ENCODE measurements at regions not wholly inside any gene's neighbourhood (a gene's known extent, or its start where the extent isn't known, plus 50 kb on each side); places are given as distances from the start of the nearest gene placed in this dataset.
A peak's percentile ranks its signal among the peaks of the same experiment; 100 is the strongest.

GRCh38 chr1:229164836-229165735, 105.8 kb upstream of the RAB4A start (continued):
- TF ChIP-seq, protein P1, sequence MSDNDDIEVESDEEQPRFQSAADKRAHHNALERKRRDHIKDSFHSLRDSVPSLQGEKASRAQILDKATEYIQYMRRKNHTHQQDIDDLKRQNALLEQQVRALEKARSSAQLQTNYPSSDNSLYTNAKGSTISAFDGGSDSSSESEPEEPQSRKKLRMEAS (IDR thresholded peaks at IDR 0.05) = peak; percentile 29; the same call in 1 of the 2 replicates
- TF ChIP-seq ZNF253 (CRISPR knock-in tag; IDR thresholded peaks at IDR 0.05; ENCODE audit: borderline replicate concordance) (no peak), ATAD3A (CRISPR knock-in tag; IDR thresholded peaks at IDR 0.05) (no peak), ZNF317 (CRISPR knock-in tag; IDR thresholded peaks at IDR 0.05) (no peak), ZBTB21 (CRISPR knock-in tag; IDR thresholded peaks at IDR 0.05) (0 out of 2 replicates have a peak, but pooled peaks have one; percentile 37), NR2F6 (IDR thresholded peaks at IDR 0.05) (no peak), NR2F6 (CRISPR knock-in tag; IDR thresholded peaks at IDR 0.05) (no peak), NCOA2 (CRISPR knock-in tag; IDR thresholded peaks at IDR 0.05) (no peak), ZBTB3 (CRISPR knock-in tag; IDR thresholded peaks at IDR 0.05; ENCODE audit: borderline replicate concordance, low read depth) (no peak), RARG (CRISPR knock-in tag; IDR thresholded peaks at IDR 0.05; ENCODE audit: low read depth) (no peak), ZNF263 (CRISPR knock-in tag; IDR thresholded peaks at IDR 0.05) (no peak), HOXA5 (CRISPR knock-in tag; IDR thresholded peaks at IDR 0.05) (no peak), PPARG (CRISPR knock-in tag; conservative IDR thresholded peaks at IDR 0.05) (0 out of 2 replicates have a peak, but pooled peaks have one; percentile 18), RARA (CRISPR knock-in tag; IDR thresholded peaks at IDR 0.05) (peak; percentile 29; the same call in 1 of the 2 replicates), NFAT5 (CRISPR knock-in tag; IDR thresholded peaks at IDR 0.05) (no peak), SUZ12 (IDR thresholded peaks at IDR 0.05; ENCODE audit: low read depth, low read length) (no peak), DPF2 (CRISPR knock-in tag; IDR thresholded peaks at IDR 0.05; ENCODE audit: borderline replicate concordance, low read depth) (no peak), SOX5 (CRISPR knock-in tag; IDR thresholded peaks at IDR 0.05; ENCODE audit: borderline replicate concordance) (peak; percentile 49; the same call in 1 of the 2 replicates), FIP1L1 (IDR thresholded peaks at IDR 0.05; ENCODE audit: borderline replicate concordance, insufficient read depth, low read depth, low read length) (no peak), KLF11 (CRISPR knock-in tag; IDR thresholded peaks at IDR 0.05) (0 out of 2 replicates have a peak, but pooled peaks have one; percentile 8)
- TF ChIP-seq, protein P2, sequence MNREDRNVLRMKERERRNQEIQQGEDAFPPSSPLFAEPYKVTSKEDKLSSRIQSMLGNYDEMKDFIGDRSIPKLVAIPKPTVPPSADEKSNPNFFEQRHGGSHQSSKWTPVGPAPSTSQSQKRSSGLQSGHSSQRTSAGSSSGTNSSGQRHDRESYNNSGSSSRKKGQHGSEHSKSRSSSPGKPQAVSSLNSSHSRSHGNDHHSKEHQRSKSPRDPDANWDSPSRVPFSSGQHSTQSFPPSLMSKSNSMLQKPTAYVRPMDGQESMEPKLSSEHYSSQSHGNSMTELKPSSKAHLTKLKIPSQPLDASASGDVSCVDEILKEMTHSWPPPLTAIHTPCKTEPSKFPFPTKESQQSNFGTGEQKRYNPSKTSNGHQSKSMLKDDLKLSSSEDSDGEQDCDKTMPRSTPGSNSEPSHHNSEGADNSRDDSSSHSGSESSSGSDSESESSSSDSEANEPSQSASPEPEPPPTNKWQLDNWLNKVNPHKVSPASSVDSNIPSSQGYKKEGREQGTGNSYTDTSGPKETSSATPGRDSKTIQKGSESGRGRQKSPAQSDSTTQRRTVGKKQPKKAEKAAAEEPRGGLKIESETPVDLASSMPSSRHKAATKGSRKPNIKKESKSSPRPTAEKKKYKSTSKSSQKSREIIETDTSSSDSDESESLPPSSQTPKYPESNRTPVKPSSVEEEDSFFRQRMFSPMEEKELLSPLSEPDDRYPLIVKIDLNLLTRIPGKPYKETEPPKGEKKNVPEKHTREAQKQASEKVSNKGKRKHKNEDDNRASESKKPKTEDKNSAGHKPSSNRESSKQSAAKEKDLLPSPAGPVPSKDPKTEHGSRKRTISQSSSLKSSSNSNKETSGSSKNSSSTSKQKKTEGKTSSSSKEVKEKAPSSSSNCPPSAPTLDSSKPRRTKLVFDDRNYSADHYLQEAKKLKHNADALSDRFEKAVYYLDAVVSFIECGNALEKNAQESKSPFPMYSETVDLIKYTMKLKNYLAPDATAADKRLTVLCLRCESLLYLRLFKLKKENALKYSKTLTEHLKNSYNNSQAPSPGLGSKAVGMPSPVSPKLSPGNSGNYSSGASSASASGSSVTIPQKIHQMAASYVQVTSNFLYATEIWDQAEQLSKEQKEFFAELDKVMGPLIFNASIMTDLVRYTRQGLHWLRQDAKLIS (CRISPR knock-in tag; IDR thresholded peaks at IDR 0.05) = no peak
- TF ChIP-seq, protein P3, sequence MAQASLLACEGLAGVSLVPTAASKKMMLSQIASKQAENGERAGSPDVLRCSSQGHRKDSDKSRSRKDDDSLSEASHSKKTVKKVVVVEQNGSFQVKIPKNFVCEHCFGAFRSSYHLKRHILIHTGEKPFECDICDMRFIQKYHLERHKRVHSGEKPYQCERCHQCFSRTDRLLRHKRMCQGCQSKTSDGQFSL (CRISPR knock-in tag; IDR thresholded peaks at IDR 0.05) = no peak

Measured in HepG2 (cell line).